Adrenal gland (tissue), 5 donors: ENCODE measurements at regions not wholly inside any gene's neighbourhood (a gene's known extent, or its start where the extent isn't known, plus 50 kb on each side); places are given as distances from the start of the nearest gene placed in this dataset.

Source experiments
- CTCF ChIP-seq, 6 experiments: fragments of 450-650 bp in 4 of 6; fragments of 200-600 bp in 2 of 6; sonication (generic) in 1 of 6; IDR thresholded peaks; 1 replicate in 5 of 6; 2 replicates in 1 of 6; pipeline versions ENCODE4 v1.5.1 to v1.8.0; 2016 to 2021; ENCODE audit warnings: antibody characterized with exemption in 6 of 6, mild to moderate bottlenecking in 2 of 6, moderate library complexity in 1 of 6
- POLR2A ChIP-seq, 2 donors: fragments of 450-650 bp; IDR thresholded peaks; one replicate each; pipeline ENCODE4 v1.6.1; 2017; ENCODE audit warnings: antibody characterized with exemption in 2 of 2, mild to moderate bottlenecking in 2 of 2, moderate library complexity in 1 of 2
- donor health status: DM: no; HTN: no; CAD: no.

- TF ChIP-seq CTCF (IDR thresholded peaks at IDR 0.05) (no peak), POLR2A (IDR thresholded peaks at IDR 0.05) (no peak)
Measured at GRCh38 chrX:113545040-113545439, 704.4 kb upstream of the AMOT start.
